HL-60 (cell line): ENCODE measurements at regions not wholly inside any gene's neighbourhood (a gene's known extent, or its start where the extent isn't known, plus 50 kb on each side); places are given as distances from the start of the nearest gene placed in this dataset.

Source experiments
- CTCF ChIP-seq: IDR thresholded peaks from one replicate; pipeline ENCODE4 v1.5.1; 2011; ENCODE audit warnings: low read length, control low read depth, inconsistent platforms; ENCODE audit not compliant: insufficient read depth
- GABPA ChIP-seq: IDR thresholded peaks from 2 replicates; pipeline ENCODE4 v1.6.1; 2012; ENCODE audit warnings: low read depth
- POLR2AphosphoS5 ChIP-seq: IDR thresholded peaks from 2 replicates; pipeline ENCODE4 v1.6.1; 2012; ENCODE audit warnings: low read depth
- REST ChIP-seq: IDR thresholded peaks from 2 replicates; pipeline ENCODE4 v1.6.1; 2012; ENCODE audit warnings: low read depth; ENCODE audit not compliant: insufficient replicate concordance
- SPI1 ChIP-seq: IDR thresholded peaks from 2 replicates; pipeline ENCODE4 v1.6.1; 2012; ENCODE audit warnings: low read depth, mild to moderate bottlenecking, borderline replicate concordance

GRCh38 chr6:170108456-170108855 lies 182.4 kb downstream of the DLL1 start:
- TF ChIP-seq GABPA: no peak
- no peak for TF ChIP-seq REST
- no peak for TF ChIP-seq CTCF
- TF ChIP-seq POLR2AphosphoS5: no peak
- no peak for TF ChIP-seq SPI1
